ENCODE measurements at regions not wholly inside any gene's neighbourhood (a gene's known extent, or its start where the extent isn't known, plus 50 kb on each side); places are given as distances from the start of the nearest gene placed in this dataset.
"Not testable (repeated sequence)": the region's sequence is repeated elsewhere in the genome, so short reads cannot be mapped to it uniquely, and the experiment has no call there.

DNA sequence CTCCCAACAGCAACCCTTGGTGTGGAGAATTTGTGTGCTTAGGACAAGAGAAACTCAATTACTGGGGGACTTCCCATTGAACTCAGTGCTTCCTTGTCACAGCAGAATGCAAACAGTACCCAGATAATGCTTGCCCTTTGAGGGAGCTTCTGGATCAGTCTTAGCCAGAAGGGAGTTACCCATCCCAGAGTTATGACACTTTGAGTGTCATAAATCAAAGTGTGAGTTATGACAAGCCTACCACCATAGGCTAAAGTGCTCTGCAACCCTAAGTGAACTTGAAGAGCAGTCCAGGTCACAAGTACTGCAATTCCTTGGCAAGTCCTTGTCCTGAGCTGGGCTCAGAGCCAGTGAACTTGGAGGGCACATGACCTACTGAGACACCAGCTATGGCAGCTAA lies 1513.9 kb upstream of the PCDH10 start:
- no peak for DNase-seq (ENCODE audit: low spot score)

DNA sequence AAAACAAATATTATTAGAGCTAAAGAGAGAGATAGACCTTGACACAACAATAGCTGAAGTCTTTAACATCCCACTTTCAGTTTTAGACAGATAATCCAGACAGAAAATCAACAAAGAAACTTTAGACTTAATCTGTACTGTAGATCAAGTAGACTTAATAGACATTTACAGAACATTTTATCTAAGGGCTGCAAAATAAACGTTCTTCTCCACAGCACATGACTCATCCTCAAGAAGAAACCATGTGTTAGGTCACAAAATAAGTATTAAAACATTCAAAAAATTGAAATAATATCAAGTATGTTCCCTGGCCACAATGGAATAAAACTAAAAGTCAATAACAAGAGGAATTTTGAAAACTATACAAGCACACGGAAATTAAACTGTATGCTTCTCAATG lies 1510.3 kb upstream of the PCDH10 start:
- DNase-seq (ENCODE audit: low spot score): no peak

DNA sequence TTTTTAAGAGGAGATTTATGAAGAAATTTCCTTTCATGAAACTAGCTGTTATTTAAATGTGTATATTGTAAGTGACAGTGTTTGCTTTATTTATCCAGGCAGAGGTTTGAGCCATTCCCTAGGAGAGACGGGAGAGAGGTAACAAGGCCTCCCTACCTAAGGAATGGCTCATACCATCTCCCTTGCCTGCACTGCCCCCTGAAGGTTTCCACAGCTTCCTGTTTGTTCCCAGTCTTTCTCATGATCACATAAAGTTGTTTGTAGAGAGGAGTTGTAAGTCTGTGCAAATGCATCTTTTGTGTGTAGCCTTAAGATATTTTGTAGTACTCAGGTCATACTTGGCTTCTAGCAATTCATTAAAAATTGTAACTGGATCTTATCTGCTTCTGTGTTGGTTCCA lies 1504.5 kb upstream of the PCDH10 start:
- DNase-seq (ENCODE audit: low spot score): no peak

DNA sequence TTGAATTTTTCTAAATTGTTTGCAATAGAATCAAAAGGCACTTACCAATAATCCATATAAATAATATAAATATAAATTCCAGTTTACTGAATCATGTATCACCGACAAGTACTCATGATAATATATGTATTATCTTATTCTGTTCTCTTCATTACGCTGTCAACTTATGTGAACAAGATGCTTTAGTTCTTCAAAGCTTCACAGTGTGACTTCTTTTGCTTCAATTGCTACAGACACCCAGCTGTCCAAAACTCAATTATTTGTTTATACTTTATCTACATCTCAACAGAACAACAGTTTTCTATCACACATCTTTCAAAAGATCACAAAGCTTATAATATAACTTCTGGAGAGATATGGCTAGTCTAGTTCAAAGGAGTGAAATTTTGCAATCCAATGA lies 1499.9 kb upstream of the PCDH10 start:
- no peak for DNase-seq (ENCODE audit: low spot score)

DNA sequence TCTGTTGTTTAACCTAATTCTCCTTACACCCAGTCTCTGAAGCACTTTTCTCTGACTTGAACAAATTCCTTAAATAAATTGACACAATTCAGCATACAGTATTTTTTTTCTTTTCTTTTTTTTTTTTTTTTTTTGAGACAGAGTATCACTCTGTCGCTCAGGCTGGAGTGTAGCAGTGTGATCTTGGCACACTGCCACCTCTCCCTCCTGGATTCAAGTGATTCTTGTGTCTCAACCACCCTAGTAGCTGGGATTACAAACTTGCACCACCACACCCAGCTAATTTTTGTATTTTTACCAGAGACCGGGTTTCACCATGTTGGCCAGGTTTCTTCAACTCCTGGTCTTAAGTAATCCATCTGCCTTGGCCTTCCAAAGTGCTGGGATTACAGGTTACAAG lies 1498.1 kb upstream of the PCDH10 start:
- no peak for DNase-seq (ENCODE audit: low spot score)

DNA sequence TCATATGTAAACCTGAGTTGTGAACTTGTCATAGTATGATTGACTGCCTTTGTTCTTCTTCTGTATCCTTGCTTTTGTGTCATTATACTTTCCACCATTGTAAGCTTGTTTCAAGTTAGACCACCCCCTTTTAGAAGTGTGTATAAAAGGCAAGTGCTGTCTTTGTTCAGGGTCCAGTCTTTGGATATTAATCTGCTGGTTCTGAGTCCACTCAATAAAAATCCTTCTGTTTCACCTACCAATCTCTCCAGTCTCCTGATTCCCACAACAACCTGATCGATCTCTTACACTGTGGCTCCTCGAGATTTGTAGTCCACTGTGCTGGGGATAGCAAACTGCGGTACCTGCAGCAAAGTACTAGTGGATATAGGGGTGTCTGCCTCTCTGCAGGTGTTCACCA lies 1465.8 kb upstream of the PCDH10 start:
- DNase-seq (ENCODE audit: low spot score): not testable (repeated sequence)

DNA sequence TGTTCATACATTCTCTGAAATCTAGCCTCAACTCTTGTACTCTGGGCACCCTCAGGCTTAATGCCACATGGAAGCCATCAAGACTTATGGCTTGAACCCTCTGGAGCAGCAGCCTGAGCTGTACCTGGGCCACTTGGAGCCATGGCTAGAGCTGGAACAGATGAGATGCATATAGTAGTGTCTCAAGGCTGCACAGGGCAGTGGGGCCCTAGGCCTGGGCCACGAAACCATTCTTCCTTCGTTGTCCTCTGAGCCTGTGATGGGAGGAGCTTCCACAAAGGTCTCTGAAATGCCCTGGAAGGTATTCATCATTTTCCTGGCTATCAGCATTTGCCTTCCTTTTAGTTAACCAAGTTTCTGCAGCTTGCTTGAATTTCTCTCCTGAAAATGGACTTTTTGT lies 1427.2 kb upstream of the PCDH10 start:
- DNase-seq (ENCODE audit: low spot score): no peak

DNA sequence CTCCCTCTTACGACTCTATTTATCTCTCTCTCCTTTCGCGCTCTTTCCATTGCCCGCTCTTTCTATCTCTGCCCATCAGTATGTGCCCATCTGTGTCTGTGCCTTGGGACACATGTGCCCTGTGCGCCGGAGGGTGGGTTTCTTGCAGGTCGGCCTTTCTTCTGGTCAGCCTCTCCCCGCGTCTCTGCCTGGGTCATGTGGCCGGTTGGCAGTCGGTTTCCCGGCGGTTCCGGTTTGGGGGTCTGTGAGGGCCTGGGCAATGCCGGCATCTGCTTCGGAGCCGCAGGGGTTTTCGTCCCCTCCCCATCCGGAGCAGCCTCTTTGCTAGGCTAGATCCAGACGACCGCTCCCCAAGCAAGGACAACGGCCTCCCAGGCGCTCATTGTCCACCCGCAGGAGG lies 1426.0 kb upstream of the PCDH10 start:
- DNase-seq (ENCODE audit: low spot score): not testable (repeated sequence)

DNA sequence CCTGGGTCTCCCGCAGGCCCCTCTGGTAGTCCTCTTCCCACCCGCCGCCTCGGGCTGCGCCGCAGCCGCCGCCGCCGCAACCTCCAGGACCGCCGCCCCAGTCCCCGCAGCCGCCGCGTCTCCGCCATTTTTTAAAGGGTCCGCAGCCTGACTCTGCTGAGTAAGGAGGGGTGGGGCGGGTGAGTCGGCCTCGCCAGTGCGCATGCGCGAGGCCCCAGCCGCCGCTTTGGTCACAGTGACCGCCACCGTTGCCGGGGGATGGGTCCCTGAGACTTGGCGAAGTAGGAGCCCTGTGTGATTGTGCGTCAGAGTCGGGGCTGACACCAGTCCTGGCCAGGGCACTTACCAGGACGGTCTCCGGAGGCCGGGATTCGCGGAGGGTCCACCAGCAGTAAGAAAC lies 1424.2 kb upstream of the PCDH10 start:
- peak; percentile 48 for DNase-seq (ENCODE audit: low spot score)

DNA sequence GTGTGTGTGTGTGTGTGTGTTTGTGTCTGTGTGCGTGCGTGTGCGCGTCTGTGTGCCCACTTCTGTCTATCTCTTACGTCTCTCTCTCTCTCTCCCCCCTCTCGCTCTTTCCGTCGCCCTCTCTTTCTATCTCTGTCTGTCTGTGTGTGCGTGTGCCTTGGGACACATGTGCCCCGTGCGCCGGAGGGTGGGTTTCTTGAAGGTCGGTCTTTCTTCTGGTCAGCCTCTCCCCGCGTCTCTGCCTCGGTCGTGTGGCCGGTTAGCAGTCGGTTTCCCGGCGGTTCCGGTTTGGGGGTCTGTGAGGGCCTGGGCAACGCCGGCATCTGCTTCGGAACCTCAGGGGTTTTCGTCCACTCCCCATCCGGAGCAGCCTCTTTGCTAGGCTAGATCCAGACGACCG lies 1423.6 kb upstream of the PCDH10 start:
- DNase-seq (ENCODE audit: low spot score): not testable (repeated sequence)

DNA sequence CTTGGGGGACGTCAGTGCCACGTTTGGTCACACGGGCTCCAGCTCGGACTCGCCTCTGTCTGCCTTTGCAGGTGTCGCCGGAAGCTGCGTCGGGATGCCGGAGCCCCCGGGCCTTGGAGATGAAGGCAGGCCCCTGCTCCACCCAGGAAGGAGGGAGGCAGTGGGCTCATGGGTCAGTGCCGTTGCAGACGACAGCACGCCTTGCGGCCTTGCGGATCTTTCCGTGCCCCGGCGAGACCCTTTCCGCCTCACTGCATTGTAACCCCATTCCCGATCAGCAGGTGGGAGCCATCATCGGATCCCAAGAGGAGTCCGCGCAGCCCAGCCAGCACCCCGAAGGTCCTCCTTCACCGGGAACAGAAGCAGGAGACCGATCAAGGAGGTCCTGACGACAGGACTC lies 1422.2 kb upstream of the PCDH10 start:
- not testable (repeated sequence) for DNase-seq (ENCODE audit: low spot score)

DNA sequence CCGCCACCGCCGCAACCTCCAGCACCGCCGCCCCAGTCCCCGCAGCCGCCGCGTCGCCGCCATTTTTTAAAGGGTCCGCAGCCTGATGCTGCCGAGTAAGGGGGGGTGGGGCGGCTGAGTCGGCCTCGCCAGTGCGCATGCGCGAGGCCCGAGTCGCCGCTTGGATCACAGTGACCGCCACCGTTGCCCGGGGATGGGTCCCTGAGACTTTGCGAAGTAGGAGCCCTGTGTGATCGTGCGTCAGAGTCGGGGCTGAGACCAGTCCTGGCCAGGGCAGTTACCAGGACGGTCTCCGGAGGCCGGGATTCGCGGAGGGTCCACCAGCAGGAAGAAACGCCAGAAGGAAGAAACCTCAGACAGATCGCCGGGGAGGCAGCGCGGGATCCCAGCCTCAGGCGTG lies 1421.7 kb upstream of the PCDH10 start:
- not testable (repeated sequence) for DNase-seq (ENCODE audit: low spot score)

DNA sequence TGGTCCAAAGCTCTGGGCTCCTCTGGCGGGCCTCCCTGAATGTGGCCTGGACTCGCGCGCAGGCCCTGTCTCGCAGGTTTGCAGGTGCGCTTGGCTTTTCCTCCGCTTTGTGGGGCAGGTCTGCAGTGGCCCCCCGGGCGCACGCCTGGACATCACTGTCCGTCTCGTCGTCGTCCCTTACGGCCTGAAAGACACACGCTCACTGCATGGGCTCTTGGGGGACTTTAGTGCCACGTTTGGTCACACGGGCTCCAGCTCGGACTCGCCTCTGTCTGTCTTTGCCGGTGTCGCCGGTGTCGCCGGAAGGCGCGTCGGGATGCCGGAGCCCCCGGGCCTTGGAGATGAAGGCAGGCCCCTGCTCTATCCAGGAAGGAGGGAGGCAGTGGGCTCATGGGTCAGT lies 1419.9 kb upstream of the PCDH10 start:
- not testable (repeated sequence) for DNase-seq (ENCODE audit: low spot score)

DNA sequence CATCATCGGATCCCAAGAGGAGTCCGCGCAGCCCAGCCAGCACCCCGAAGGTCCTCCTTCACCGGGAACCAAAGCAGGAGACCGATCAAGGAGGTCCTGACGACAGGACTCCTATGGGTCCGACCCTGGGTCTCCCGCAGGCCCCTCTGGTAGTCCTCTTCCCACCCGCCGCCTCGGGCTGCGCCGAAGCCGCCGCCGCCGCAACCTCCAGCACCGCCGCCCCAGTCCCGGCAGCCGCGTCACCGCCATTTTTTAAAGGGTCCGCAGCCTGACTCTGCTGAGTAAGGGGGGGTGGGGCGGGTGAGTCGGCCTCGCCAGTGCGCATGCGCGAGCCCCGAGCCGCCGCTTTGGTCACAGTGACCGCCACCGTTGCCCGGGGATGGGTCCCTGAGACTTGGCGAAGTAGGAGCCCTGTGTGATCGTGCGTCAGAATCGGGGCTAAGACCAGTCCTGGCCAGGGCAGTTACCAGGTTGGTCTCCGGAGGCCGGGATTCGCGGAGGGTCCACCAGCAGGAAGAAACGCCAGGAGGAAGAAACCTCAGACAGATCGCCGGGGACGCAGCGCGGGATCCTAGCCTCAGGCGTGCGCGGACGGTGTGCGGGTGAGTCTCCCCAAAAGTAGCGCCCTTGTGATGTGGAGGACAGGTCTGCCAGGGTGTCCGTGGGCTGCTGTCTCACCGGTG lies 1419.2 kb upstream of the PCDH10 start:
- DNase-seq (ENCODE audit: low spot score): not testable (repeated sequence)

DNA sequence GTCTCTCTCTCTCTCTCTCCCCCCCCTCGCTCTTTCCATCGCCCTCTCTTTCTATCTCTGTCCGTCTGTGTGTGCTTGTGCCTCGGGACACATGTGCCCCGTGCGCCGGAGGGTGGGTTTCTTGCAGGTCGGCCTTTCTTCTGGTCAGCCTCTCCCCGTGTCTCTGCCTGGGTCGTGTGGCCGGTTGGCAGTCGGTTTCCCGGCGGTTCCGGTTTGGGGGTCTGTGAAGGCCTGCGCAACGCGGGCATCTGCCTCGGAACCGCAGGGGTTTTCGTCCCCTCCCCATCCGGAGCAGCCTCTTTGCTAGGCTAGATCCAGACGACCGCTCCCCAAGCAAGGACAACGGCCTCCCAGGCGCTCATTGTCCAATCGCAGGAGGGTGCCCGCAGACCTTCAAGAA lies 1418.5 kb upstream of the PCDH10 start:
- DNase-seq (ENCODE audit: low spot score): not testable (repeated sequence)

DNA sequence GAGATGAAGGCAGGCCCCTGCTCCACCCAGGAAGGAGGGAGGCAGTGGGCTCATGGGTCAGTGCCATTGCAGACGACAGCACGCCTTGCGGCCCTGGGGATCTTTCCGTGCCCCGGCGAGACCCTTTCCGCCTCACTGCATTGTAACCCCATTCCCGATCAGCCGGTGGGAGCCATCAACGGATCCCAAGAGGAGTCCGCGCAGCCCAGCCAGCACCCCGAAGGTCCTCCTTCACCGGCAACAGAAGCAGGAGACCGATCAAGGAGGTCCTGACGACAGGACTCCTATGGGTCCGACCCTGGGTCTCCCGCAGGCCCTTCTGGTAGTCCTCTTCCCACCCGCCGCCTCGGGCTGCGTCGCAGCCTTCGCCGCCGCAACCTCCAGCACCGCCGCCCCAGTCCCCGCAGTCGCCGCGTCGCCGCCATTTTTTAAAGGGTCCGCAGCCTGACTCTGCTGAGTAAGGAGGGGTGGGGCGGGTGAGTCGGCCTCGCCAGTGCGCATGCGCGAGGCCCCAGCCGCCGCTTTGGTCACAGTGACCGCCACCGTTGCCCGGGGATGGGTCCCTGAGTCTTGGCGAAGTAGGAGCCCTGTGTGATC lies 1417.0 kb upstream of the PCDH10 start:
- not testable (repeated sequence) for DNase-seq (ENCODE audit: low spot score)

DNA sequence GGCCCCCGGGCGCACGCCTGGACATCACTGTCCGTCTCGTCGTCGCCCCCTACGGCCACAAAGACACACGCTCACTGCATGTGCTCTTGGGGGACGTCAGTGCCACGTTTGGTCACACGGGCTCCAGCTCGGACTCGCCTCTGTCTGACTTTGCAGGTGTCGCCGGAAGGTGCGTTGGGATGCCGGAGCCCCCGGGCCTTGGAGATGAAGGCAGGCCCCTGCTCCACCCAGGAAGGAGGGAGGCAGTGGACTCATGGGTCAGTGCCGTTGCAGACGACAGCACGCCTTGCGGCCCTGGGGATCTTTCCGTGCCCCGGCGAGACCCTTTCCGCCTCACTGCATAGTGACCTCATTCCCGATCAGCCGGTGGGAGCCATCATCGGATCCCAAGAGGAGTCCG lies 1414.8 kb upstream of the PCDH10 start:
- DNase-seq (ENCODE audit: low spot score): not testable (repeated sequence)

DNA sequence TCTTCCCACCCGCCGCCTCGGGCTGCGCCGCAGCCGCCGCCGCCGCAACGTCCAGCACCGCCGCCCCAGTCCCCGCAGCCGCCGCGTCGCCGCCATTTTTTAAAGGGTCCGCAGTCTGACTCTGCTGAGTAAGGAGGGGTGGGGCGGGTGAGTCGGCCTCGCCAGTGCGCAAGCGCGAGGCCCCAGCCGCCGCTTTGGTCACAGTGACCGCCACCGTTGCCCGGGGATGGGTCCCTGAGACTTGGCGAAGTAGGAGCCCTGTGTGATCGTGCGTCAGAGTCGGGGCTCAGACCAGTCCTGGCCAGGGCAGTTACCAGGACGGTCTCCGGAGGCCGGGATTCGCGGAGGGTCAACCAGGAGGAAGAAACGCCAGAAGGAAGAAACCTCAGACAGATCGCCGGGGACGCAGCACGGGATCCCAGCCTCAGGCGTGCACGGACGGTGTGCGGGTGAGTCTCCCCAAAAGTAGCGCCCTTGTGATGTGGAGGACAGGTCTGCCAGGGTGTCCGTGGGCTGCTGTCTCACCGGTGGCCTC lies 1414.2 kb upstream of the PCDH10 start:
- DNase-seq (ENCODE audit: low spot score): not testable (repeated sequence)

DNA sequence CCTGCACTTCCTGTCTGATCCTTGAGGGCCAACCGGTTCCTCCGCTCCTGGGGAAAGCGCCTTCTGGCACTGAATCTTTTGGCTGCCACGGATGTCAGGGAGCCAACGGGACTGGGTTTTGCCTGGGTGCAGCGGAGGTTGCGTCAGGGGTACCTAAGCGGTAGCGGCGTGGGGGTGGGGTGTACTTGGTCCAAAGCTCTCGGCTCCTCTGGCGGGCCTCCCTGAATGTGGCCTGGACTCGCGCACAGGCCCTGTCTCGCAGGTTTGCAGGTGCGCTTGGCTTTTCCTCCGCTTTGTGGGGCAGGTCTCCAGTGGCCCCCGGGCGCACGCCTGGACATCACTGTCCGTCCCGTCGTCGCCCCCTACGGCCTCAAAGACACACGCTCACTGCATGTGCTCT lies 1410.1 kb upstream of the PCDH10 start:
- not testable (repeated sequence) for DNase-seq (ENCODE audit: low spot score)

DNA sequence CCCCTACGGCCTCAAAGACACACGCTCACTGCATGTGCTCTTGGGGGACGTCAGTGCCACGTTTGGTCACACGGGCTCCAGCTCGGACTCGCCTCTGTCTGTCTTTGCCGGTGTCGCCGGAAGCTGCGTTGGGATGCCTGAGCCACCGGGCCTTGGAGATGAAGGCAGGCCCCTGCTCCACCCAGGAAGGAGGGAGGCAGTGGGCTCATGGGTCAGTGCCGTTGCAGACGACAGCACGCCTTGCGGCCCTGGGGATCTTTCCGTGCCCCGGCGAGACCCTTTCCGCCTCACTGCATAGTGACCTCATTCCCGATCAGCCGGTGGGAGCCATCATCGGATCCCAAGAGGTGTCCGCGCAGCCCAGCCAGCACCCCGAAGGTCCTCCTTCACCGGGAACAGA lies 1407.3 kb upstream of the PCDH10 start:
- not testable (repeated sequence) for DNase-seq (ENCODE audit: low spot score)

DNA sequence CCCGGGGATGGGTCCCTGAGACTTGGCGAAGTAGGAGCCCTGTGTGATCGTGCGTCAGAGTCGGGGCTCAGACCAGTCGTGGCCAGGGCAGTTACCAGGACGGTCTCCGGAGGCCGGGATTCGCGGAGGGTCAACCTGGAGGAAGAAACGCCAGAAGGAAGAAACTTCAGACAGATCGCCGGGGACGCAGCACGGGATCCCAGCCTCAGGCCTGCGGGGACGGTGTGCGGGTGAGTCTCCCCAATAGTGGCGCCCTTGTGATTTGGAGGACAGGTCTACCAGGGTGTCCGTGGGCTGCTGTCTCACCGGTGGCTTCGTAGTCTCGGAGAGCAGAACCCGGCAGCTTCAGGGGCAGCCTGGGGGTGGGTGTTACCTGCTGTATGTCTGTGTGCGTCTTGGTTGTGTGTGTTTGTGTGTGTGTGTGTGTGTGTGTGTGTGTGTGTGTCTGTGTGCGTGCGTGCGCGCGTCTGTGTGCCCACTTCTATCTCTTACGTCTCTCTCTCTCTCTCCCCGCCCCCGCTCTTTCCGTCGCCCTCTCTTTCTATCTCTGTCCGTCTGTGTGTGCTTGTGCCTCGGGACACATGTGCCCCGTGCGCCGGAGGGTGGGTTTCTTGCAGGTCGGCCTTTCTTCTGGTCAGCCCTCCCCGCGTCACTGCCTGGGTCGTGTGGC lies 1406.4 kb upstream of the PCDH10 start:
- not testable (repeated sequence) for DNase-seq (ENCODE audit: low spot score)

DNA sequence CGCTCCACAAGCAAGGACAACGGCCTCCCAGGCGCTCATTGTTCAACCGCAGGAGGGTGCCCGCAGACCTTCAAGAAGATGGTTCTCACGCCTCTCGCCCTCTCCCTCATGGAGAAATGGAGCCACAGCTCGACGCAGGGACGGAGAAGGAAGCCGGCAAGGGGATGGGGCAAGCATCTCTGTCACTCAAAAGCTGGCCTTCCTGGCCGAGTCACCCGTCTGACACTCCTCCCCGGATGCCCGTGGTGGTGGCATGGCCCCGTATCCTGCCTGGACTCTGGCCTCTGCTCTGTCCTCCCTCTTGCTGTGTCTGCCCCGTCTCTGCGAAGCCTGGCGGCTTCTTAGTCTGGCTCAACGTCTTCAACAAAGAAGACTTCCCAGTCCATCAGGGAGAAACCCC lies 1405.7 kb upstream of the PCDH10 start:
- DNase-seq (ENCODE audit: low spot score): not testable (repeated sequence)

DNA sequence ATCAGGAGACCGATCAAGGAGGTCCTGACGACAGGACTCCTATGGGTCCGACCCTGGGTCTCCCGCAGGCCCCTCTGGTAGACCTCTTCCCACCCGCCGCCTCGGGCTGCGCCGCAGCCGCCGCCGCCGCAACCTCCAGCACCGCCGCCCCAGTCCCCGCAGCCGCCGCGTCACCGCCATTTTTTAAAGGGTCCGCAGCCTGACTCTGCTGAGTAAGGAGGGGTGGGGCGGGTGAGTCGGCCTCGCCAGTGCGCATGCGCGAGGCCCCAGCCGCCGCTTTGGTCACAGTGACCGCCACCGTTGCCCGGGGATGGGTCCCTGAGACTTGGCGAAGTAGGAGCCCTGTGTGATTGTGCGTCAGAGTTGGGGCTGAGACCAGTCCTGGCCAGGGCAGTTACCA lies 1401.9 kb upstream of the PCDH10 start:
- not testable (repeated sequence) for DNase-seq (ENCODE audit: low spot score)

Measured in umbilical cord (tissue), 1 donor.